ENCODE measurements at regions not wholly inside any gene's neighbourhood (a gene's known extent, or its start where the extent isn't known, plus 50 kb on each side); places are given as distances from the start of the nearest gene placed in this dataset.

- DNase-seq (ENCODE audit: low read depth), result no peak
These were observed 55.0 kb upstream of the SHH start for GRCh38 chr7:155867280-155867679.

GRCh38 chr7:155865830-155866525 is 53.7 kb upstream of the SHH start:
- no peak for DNase-seq (ENCODE audit: low read depth)

- DNase-seq (ENCODE audit: low read depth), result no peak
These were observed 52.9 kb upstream of the SHH start for GRCh38 chr7:155864991-155865690.

GRCh38 chr7:155864271-155864985 is 52.2 kb upstream of the SHH start:
- no peak for DNase-seq (ENCODE audit: low read depth)

- no peak for DNase-seq (ENCODE audit: low read depth)
These were observed 51.5 kb upstream of the SHH start for GRCh38 chr7:155863721-155864151.

- no peak for DNase-seq (ENCODE audit: low read depth)
These were observed 50.0 kb upstream of the SHH start for GRCh38 chr7:155862123-155862892.

All from stimulated activated CD8-positive, alpha-beta memory T cell treated with anti-CD3 and anti-CD28 coated beads, Interleukin-12 subunit alpha, Interleukin-12 subunit beta, amount 100 ng/mL, for 1 hour (primary cell).